ENCODE measurements at regions not wholly inside any gene's neighbourhood (a gene's known extent, or its start where the extent isn't known, plus 50 kb on each side); places are given as distances from the start of the nearest gene placed in this dataset.

GRCh38 chr1:22280526-22280925, 137.6 kb upstream of the WNT4 start (continued):
- no peak for TF ChIP-seq ZNF281 (CRISPR knock-in tag; IDR thresholded peaks at IDR 0.05; ENCODE audit: borderline replicate concordance)
- no peak for TF ChIP-seq SAP130 (CRISPR knock-in tag; IDR thresholded peaks at IDR 0.05; ENCODE audit: low read depth)
- TF ChIP-seq, protein P1, sequence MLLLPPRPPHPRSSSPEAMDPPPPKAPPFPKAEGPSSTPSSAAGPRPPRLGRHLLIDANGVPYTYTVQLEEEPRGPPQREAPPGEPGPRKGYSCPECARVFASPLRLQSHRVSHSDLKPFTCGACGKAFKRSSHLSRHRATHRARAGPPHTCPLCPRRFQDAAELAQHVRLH (CRISPR knock-in tag; IDR thresholded peaks at IDR 0.05; ENCODE audit: borderline replicate concordance, low read depth), result no peak
- TF ChIP-seq, protein P2, sequence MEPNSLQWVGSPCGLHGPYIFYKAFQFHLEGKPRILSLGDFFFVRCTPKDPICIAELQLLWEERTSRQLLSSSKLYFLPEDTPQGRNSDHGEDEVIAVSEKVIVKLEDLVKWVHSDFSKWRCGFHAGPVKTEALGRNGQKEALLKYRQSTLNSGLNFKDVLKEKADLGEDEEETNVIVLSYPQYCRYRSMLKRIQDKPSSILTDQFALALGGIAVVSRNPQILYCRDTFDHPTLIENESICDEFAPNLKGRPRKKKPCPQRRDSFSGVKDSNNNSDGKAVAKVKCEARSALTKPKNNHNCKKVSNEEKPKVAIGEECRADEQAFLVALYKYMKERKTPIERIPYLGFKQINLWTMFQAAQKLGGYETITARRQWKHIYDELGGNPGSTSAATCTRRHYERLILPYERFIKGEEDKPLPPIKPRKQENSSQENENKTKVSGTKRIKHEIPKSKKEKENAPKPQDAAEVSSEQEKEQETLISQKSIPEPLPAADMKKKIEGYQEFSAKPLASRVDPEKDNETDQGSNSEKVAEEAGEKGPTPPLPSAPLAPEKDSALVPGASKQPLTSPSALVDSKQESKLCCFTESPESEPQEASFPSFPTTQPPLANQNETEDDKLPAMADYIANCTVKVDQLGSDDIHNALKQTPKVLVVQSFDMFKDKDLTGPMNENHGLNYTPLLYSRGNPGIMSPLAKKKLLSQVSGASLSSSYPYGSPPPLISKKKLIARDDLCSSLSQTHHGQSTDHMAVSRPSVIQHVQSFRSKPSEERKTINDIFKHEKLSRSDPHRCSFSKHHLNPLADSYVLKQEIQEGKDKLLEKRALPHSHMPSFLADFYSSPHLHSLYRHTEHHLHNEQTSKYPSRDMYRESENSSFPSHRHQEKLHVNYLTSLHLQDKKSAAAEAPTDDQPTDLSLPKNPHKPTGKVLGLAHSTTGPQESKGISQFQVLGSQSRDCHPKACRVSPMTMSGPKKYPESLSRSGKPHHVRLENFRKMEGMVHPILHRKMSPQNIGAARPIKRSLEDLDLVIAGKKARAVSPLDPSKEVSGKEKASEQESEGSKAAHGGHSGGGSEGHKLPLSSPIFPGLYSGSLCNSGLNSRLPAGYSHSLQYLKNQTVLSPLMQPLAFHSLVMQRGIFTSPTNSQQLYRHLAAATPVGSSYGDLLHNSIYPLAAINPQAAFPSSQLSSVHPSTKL (CRISPR knock-in tag; IDR thresholded peaks at IDR 0.05), result no peak
- TF ChIP-seq ZNF562 (CRISPR knock-in tag; IDR thresholded peaks at IDR 0.05; ENCODE audit: borderline replicate concordance), result no peak
- no peak for TF ChIP-seq TRIM24 (CRISPR knock-in tag; IDR thresholded peaks at IDR 0.05)
- no peak for TF ChIP-seq ZNF20 (CRISPR knock-in tag; IDR thresholded peaks at IDR 0.05)

All from HepG2 (cell line).